Glomerular endothelial cell (primary cell): ENCODE measurements at regions not wholly inside any gene's neighbourhood (a gene's known extent, or its start where the extent isn't known, plus 50 kb on each side); places are given as distances from the start of the nearest gene placed in this dataset.

Experiments used
- DNase-seq: peaks from one replicate; pipeline ENCODE4 v3.0.0-alpha.2; 2011; ENCODE audit warnings: low read depth, low spot score; ENCODE audit errors: extremely low read depth

DNA sequence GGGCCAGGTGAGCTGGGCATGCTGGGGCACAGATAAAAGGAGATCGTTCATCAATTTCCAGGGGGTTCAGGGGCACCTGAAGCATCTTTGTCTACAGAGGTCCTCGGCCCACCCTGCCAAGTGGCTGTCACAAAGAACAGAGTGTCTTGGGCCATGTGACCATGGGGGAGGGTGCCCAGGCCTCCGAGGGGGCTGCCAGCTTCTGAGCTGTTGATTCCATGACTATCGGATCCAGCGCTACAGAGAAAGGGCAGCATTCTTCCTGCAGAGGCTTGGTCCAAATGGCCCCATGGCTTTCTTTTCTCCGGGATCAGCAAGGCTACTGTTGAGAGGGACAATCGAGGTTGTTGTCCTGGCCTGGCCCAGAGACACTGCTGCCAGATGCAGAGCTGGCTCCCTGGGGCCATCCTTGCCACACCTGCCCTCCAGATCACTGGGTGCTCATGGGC, 289.2 kb downstream of the ZSWIM6 start:
- DNase-seq: no peak

DNA sequence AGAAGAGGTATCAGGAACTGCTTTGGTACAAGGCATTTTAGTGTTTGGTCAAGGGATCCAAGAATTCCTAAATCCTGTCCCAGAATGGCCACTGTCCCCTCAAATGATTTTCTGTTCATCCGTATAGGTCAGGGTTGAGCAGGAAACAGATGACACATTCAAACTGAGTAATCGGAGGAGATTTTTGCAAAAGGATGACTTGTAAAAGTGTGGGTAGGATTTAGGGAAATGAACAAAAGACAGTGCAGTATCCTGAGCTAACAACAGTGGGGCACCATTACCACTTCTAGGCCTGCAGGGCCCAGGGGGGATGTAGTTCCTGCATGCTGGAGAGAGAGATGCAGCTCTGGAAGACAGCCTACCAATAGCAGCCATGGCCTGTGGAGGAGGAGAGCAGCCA, 290.1 kb downstream of the ZSWIM6 start:
- no peak for DNase-seq

DNA sequence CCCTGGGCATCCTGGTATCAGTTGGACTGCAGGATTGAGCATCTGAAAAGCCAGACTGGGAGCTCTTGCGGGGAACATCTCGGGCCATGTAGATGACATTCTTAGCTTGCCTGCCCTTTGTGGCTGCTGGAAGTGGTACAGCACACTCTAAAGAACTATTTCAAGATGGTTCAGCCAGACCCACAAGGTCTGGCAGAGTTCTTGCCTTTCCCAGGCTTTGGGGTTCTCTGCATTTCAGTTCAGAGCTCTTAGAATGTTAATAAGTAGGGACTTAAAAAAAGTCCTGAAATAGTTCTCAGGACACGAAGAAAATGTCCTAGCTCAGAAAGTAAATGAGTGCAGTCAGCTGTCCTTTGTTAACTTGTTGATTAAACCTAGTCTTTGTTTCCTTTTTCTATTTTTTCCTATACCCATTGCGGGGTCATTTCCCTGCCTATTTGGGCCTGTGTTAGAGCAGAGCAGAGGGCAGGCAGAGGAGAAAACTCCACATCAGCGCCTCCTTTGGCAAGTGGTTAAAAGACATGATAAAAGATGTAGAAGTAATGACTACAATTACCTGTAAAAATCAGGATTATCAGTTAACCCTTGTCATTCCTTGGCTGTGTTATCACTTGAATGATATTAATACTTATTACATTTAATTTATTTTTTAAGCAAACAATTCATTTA, 291.5 kb downstream of the ZSWIM6 start:
- DNase-seq: no peak

DNA sequence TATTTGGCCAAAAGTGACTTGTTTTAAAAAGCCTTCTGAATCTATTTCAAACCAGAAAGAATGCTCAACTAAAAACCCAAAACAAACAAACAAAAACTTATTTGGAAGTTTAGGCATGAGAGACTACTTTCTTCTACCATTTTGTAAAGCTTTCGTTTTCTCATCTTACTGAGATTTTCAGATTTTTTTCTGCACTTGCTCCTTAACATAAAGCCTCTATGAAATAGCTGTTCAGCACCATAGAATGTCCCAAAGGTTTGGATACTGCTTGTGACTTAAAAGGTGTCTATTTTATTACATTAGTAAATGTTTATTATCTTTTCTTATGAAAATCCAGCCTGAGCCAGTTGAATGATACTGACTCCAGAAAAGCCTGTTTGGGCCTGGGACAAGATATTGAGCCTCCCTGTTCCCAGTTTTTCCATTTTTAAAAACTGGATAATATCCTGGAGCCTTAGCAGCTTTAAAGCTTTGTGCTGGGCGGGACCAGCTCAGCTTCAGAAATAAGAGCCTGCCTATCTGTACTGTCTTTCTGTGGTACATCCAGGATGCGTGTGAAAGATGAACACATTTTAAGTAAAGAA, 292.6 kb downstream of the ZSWIM6 start:
- no peak for DNase-seq

DNA sequence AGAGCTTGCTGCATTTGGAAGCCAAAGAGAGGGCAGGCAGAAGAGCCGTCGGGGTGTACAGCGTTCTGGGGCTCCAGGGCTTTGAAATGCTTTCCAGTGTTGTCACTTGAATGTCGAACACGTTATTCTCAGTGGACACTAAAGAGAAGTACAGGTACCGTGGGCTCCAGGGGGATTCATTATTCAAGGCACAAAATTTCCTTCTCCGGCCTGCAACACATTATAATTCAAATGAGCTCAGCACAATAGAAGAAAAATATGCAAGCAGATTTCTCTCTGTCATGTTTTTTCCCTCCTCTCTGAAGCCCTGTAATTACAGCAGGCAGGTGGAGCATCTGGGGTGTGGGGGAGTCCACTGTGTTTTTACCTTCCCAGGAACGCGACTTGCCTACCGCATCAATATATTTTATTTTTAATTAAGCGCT, 293.1 kb downstream of the ZSWIM6 start:
- no peak for DNase-seq

DNA sequence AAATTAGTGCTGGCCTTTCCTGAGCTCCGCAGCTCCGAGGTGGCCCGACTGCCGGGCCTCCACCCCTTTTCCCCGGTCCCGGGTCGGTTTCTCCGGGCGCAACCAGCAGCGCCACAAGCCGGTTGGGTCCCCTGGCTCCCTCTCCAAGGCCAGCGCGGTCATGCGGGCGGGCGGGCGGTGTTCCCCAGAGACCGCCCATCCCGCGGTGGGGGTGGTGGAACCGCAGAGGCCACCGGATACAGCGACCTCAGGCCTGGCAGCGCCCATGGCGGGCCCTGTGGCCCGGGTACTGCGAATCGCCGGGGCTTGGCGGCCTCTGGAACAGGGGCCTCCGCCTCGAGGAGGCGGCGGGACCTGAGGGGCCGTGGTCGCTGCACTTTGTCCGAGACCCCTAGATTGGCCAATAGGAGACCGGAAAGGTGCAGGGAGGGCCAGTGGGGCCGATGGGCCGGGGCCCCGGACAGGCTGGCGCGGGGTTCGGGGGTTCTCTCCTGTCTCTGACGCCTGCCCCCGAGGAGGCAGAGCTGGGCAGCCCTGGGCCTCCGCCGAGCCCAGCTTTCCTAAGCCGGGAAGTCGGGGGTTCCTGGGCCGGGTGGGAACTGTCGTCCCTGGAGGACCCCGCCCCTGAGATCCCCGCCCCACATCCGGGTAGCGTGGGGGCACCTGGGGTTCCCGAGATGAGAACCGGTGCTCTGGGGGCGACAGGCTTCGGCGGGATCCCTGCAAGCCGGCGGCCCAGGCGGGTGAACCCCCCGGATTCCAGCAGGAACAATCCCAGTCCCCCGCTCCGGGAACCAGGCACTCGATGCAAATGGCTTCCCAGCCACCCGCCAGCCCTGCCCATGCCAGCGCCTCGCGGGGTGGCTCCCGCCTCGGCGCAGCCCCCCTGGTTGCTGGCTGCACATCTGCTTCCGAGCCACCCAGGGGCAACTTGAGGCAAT, 293.9 kb downstream of the ZSWIM6 start:
- no peak for DNase-seq

DNA sequence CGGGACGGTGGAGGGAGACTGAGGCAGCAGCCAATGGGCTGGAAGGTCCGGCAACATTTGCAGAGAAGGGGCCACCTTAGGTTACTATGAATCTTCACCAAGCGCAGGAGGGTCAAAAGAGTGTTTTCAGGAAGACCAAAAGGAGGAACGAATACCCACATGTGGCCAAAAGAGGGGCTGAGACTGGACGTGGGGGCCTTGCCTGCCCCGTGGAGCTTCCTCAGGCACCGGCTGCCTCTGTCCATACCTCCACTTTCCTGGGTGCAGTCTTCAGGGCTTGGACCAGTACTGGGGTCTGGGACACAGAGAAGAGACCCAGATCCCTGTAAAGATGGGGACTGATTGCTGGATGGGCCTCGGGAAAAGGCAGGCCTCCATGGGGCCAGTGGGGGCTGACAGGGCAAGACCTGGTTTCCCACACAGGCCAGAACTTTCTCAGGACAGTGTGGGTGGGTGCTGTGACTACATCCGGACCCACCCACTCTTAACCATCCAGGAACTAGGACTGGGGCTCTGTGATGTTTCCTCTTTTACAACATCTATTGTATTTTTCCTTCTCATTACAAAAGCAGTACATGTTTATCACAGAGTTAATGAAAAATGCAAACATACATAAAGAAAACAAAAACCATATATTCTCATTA, 294.7 kb downstream of the ZSWIM6 start:
- DNase-seq: no peak

DNA sequence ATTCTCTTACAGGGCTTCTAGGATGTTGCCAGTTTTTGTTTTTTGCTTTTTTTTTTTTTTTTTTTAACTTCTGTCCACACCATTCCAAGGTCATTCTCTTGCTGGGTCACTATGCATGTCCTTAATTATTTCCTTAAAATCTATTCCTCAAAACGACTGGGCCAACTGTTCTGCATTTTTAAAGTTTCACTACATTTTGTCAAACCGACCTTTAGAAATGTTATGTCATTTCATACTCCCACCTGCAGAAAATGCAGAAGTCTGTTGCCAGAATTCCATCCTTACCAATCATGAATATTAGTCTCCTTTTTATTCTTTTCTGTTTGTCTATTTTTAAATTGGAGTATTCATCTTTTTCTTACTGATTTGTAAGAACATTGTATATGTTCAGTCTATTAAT, 295.5 kb downstream of the ZSWIM6 start:
- no peak for DNase-seq

DNA sequence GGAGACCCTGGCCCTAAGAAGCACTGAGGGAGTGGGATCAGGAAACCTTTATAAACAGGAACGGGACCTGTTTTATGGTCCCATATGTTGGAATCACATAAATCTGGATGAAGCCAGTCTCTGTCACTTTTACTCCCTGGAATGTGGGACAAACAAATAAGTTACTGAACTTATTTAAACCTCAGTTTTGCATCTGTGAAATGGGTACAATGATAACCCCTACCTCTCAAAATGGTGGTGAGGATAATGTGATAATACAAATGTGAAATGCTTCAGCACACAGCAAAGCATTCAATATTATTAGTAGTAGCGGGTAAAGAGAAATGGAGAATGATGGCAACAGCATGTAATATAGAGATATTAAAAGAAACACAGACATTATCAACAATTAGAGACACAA, 298.9 kb downstream of the ZSWIM6 start:
- DNase-seq: no peak

DNA sequence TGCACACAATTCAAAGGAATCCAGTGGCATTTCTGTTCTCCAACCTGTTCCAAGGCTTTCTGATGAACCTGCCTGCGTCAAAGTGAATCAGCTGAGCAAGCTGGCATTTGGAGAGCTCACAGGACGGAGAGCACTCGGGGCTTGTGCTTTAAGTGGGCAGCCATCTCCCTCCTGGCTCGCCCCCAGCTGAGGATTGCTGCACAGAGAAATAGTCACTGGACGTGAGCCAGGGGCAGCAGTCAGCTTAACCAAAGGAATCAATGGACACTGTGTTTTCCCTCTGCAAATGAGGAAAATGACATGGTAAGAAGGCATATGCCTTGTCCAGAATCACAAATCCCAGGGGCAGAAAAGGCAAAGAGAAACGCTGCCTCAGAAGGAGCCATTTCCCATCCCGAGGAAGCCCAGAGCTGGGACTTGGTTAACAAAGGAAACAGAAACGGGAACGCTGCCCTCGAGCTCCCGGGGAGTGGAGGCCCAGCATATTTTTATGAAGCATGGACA, 299.4 kb downstream of the ZSWIM6 start:
- no peak for DNase-seq

DNA sequence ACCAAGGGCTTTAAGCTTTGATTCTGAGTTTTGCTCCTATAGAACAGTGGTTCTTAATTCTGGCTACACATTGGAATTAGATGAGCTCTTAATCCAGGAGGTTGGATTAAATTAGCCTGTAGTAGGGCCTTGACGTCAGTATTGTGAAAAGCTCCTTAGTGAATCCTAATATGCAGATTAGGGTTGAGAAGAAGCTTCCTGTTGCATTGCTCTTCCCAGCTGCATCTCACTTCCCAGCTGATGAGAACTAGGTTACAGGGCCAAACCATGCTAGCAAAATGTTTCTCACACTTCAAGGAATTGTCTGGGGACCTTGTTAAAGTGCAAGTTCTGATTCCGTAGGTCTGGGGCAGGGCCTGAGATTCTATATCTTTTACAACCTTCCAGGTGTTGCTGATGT, 300.0 kb downstream of the ZSWIM6 start:
- no peak for DNase-seq

DNA sequence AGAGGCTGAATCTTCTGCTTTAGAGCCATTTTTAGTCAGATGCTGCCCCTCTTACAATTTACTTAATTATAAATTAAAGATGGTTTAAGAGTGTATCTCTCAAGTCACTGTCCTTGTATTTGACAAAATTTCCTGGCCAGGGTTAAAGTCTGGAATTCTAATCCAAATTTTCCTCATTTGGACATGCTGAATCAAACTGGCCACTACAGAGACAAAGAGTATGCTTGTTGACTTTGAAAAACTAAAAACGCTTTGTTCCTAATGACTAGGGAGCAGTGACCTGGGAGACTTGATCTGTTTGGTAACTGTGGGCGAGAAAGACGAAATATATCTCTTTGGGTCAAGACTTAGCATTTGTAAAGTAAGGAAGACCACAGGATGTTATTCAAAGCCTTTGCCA, 303.2 kb downstream of the ZSWIM6 start:
- DNase-seq: no peak

DNA sequence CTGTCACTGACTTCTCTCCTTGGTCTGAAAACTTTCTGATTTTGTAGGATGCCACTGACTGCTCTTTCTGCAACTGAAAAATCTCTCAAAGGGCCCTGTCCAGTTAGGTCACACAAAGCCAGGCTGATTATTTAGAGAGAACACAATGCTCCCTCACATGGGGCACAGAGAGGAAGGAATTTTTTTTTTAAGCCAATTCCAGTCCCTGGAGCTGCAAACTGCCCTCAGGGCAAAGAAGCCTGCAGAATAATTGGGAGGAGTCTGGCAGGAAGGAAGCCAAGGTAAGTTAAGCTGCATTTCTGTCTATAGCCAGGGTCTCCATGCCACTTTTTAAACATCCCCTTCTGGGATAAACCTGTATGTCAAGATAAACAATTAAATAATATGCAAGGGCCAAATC, 305.5 kb downstream of the ZSWIM6 start:
- no peak for DNase-seq

DNA sequence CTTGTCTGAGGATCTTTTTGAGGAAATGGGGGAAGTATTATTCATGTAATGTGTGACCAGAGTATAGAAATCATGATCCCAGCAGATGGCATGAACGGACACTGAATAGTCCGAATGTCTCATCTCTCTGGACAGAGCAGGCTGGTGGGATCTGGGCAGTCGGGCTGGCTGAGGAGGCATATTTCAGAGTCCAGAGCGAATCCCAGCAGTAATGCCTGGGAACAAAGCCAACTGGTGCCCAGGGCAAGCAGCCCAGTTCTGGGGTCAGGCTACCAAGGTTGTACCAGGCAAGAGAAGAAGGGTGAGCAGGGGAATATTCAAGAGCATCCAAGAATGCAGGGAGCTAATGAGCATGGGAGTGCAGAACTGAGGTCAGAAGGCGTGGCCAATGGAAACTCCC, 306.4 kb downstream of the ZSWIM6 start:
- no peak for DNase-seq

DNA sequence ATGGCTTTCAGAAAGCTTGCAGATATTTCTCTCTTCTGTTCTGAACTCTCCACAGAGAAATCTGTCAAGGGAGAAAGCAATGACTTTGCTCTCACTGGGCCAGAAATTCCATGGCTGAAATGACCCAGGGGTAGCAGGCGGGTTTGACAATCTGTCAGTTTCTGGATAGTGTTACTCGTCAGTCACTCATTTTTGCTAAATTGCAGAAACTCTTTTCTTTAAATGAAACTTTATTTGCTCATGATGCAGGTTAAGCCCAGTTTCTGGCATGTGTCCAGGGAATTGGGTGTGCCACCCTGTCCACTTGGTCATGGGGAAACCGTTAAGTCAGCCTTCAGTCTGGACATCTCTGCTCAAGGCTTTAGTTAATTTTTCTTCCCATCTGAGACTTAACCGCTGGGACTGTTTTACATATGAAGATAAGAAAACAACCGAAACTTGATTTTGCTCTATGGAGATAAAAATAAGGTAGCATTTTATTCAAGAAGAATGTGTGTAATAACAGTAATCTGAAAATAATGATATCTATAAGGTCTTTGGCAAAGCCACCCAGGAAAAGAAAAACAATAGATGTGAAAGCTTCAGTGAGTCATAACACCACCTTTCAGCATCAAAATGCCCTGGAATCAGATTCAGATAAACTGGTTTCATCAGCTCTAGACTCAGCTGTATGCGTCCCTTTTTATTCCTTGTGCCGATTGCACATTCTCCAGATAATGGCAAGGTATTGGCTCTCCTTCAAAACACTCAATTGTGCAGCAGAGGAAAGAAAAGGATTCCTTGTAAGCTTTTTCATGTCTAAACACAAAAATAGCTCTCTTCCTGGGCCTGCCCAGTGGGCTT, 308.3 kb downstream of the ZSWIM6 start:
- DNase-seq: no peak

DNA sequence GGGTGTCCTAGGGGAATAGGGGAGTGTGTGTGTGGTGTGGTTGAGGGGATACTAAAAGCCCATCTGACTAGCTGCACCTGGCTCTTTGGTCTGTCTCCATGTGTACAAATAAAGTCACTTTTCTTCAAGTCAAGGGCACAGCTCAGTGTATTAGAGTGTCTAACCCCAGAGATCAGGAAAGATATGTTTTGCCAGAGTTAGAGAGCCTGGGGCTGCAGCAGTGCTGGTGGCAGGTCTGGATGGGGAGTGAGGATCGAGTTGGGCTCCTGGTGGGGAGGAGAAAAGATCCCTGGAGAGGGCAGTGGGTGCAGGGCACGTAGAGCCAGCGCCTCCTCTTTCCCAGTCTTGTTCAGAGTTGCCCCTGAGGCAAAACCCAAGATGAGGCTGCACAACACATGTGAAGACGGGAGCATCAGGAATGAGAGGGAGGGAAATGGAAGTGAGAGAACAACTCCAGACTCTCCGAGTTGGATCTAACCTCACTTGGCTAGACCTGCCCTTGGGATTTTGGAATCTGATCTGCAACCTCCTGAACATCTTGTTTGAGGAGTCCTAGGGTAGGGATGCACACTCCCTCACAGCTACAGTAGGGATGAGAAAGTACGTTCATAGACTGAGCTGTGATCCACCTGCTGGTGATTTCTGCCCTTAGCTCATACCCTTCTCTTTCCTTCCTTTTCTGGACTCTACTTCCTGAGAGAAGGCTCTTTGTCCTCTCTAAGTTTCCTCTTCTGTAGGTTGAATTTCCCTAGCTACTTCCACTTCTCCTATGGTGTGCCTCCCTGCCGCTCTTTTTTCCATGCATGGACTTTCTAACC, 309.9 kb downstream of the ZSWIM6 start:
- no peak for DNase-seq

DNA sequence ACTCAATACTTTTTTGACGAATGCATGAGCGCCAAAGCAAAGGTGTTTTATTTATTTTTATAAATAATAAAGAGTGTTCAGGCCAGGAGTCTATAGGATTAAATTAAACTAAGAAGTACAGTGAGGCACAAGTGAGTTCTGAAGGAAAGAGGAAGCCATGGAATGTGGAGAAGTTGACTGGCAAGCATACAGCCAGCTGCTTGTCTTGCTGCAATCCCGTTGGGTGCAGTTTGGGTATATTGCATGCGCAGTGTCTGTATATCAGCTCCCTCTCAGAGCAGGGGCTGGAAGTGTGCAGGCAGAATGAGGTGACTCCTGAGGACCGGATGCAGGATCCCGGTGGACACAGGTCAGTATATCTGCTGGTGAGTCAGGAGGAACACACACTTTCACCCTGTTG, 315.6 kb downstream of the ZSWIM6 start:
- DNase-seq: no peak

DNA sequence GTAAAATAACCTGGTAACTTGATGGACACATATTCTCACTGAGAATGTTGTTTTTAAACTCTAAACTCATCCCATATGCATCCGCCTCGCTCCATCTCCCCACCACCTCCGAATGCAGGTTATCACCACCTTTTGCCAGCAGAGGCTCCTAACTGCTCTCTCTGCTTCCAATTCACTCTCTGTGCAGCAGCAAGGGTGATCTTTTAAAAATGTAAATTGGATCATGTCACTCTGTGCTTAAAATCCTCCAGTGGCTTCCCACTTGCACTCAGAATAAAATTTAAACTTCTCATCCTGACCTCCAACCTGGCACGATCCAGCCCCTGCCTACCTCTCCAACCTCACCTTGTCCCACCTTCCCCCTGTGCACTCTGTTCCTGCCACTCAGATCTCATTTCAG, 317.2 kb downstream of the ZSWIM6 start:
- no peak for DNase-seq

DNA sequence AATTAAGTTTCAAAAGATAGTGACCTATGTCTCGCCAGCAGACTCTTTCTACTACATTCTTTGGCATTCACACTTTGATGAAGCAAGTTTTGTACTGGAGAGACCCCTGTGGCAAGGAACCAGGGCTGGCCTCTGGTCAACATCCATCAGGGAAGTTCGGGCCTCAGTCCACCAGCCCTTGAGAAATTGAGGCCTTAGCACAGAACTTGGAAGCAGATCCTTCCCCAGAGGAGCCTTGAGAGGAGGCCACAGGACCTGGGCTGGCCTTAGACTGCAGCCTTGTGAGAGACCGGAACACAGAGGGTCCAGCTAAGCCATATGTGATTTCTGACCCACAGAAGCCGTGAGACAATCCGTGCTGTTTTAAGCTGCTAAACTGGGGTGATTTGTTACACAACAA, 317.9 kb downstream of the ZSWIM6 start:
- no peak for DNase-seq
